Lower leg skin (tissue), 4 donors: ENCODE measurements at regions not wholly inside any gene's neighbourhood (a gene's known extent, or its start where the extent isn't known, plus 50 kb on each side); places are given as distances from the start of the nearest gene placed in this dataset.

Source experiments
- DNase-seq, 2 donors: peaks; one replicate each; pipeline ENCODE4 v3.0.0-alpha.2; 2019; ENCODE audit warnings: low spot score in 2 of 2
- H3K4me3 ChIP-seq: fragments of 200-600 bp; sonication (generic); 2 replicates; pipeline ENCODE4 v1.5.1; 2017; ENCODE audit warnings: mild to moderate bottlenecking, low read depth; ENCODE audit not compliant: poor library complexity, severe bottlenecking
- POLR2A ChIP-seq, 2 donors: fragments of 450-650 bp; IDR thresholded peaks; one replicate each; pipeline ENCODE4 v1.6.1; 2016 to 2017; ENCODE audit warnings: antibody characterized with exemption in 2 of 2, mild to moderate bottlenecking in 1 of 2, moderate library complexity in 1 of 2
- WGBS, 2 donors: methylation state at CpG; one replicate each; pipeline ENCODE4 v1.1.5; 2018; 5-methylcytosine and 5-hydroxymethylcytosine counted together
- intact Hi-C: fragments of 100-400 bp; cut with DNase I; formaldehyde crosslinking; loops from one replicate; pipeline ENCODE4 v1.15.0; 2023; ENCODE audit warnings: low total_unique reads
- TF ChIP-seq, protein P1 (sequence below), 3 donors: fragments of 450-650 bp; IDR thresholded peaks; one replicate each; pipeline ENCODE4 v1.5.1; 2016; ENCODE audit warnings: antibody characterized with exemption in 3 of 3, mild to moderate bottlenecking in 3 of 3, moderate library complexity in 2 of 3

DNA sequence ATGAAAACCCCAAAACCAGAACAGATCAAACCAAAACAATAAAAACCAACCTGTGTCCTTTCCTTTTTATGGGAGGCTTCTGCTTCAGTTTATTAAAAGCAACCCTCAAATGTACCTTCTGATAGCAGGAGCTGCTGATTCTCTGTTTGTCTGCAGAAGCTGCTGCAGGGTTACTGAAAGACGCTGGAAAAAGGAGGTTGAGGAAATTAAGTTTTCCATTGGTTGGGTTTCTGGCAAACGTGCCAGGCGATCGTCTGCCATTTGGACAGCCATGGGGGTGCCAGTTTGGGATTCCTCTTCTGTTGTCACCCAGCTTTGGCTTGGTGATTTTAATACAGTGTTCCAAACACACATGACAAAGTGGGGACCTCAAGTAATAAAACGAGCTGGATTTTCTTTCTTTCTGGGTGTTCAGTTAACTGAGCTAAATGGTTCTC is 185.4 kb upstream of the ZFHX3 start:
- no peak overlapping the region for H3K4me3 ChIP-seq
- 39 to 43% methylated on average over 5 of the region's 5 CpGs for WGBS, 2 donors
- intact Hi-C loops, result no loop called here
- TF ChIP-seq, protein P1, sequence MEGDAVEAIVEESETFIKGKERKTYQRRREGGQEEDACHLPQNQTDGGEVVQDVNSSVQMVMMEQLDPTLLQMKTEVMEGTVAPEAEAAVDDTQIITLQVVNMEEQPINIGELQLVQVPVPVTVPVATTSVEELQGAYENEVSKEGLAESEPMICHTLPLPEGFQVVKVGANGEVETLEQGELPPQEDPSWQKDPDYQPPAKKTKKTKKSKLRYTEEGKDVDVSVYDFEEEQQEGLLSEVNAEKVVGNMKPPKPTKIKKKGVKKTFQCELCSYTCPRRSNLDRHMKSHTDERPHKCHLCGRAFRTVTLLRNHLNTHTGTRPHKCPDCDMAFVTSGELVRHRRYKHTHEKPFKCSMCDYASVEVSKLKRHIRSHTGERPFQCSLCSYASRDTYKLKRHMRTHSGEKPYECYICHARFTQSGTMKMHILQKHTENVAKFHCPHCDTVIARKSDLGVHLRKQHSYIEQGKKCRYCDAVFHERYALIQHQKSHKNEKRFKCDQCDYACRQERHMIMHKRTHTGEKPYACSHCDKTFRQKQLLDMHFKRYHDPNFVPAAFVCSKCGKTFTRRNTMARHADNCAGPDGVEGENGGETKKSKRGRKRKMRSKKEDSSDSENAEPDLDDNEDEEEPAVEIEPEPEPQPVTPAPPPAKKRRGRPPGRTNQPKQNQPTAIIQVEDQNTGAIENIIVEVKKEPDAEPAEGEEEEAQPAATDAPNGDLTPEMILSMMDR (IDR thresholded peaks at IDR 0.05), result no peak
- TF ChIP-seq POLR2A (IDR thresholded peaks at IDR 0.05), result no peak
- no peak for DNase-seq

DNA sequence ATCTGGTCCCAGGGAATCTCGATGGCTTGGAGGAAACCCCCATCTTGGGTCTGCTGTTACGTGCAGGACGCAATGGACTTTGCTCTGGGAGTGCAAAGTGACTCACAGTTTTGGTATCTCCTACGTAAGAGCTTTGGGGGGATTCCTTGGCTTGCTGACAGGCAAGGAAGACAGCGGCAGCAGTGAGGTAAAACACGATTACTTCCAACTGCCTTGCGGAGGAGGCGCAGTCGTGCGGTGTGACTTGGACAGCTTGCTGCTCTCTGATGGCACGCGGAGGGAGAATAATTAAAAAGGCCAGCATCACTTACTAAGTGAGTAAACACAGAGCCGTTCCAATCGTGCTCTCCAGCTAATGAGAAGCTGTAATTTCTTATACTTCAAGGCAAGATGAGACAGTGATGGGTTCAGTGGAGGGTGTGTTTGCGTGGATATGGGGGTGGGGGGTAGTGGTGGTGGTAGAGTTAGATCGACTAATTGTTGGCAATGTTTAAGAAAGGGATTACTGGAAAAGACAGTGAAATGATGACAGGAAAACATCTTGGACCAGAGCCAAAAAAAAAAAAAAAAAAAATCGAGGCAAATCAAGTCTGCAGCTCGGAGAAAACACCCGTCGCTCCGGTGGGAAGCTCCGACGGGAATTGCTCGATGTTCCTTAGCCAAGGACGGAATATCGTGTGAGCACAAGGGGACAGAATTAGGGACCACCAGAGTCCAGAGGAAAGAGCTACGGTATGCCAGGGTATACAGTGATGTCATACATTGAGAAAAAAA is 184.8 kb upstream of the ZFHX3 start:
- TF ChIP-seq POLR2A (IDR thresholded peaks at IDR 0.05), result no peak
- TF ChIP-seq, protein P1 (IDR thresholded peaks at IDR 0.05), result no peak
- H3K4me3 ChIP-seq, result no peak overlapping the region
- DNase-seq, result no peak
- WGBS, 2 donors, result 34 to 37% methylated on average over 27 of the region's 27 CpGs
- intact Hi-C loops, result no loop called here

DNA sequence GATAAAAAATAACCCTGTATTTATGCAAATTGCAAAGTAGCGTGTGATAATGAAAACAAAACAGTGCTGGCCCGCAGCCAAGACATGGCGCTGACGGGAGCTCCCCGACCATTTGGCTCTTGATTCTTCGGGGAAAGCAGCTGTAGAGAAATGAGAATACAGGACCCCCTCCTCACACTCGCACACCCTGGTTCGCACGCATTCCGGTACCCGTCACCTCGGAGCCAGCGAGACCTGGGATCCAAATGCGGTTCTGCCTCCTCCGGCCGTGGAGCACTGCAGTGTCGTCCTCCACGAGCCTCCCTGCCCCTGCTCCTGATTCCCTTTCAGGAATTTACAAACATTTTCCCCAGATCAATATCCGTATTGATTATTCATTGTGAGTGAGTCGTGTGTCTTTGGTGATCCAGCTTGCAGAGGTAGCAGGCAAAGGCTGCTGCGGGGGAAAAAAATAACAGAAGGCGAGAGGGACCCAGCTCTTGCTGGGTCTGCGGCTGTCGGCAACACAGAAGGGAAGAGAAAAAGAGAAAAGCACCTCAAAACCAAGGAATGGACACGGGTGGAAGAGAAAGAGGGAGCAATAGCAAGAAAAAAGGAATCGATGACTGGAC is 184.1 kb upstream of the ZFHX3 start:
- DNase-seq, result peak in 1 of 2 donors; percentile 72
- intact Hi-C loops, result no loop called here
- TF ChIP-seq, protein P1 (IDR thresholded peaks at IDR 0.05), result no peak
- TF ChIP-seq POLR2A (IDR thresholded peaks at IDR 0.05), result no peak
- H3K4me3 ChIP-seq, result no peak overlapping the region
- 86 to 87% methylated on average over 26 of the region's 26 CpGs for WGBS, 2 donors

DNA sequence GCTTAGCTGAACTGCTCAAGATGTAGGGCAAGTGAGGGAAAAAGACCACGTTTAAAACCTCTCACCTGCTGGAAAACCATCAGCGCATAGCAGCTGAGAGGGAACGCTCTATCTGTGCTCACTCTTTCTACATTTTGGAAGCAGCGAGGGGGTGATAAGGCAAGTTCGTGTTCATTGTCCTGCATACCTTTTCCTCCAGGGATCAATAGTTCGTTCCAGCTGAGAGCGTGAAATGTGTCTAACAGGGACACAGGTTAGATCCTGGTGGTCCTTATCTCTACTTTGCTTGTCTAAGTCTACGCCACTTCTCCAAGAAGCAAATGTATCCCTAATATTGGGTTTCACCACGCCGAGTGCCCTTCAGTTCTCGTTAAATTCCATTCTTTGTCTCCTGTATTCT is 183.5 kb upstream of the ZFHX3 start:
- TF ChIP-seq, protein P1 (IDR thresholded peaks at IDR 0.05), result no peak
- no peak for TF ChIP-seq POLR2A (IDR thresholded peaks at IDR 0.05)
- 91 to 92% methylated on average over 11 of the region's 11 CpGs for WGBS, 2 donors
- intact Hi-C loops, result no loop called here
- no peak overlapping the region for H3K4me3 ChIP-seq
- peak in 1 of 2 donors; percentile 52 for DNase-seq

DNA sequence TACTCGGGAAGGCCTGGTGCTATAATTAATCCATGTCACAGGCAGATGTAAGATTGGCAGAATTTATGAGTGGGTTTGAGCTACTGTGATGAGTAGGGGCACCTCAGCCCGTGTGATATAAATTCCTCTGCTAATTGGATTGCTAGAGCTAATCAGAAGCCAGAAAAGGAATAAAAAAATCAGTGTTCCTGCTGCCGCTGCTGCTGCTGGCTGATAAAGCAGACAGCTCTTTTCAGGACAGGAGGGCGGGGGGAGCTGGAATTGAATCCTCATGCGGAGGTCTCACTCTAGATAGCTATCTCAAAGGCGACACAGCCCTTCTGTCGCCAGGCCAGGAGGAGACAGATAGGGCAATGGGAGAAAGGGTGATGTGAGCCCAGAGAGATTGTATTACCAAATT is 182.7 kb upstream of the ZFHX3 start:
- WGBS, 2 donors, result 71 to 76% methylated on average over 7 of the region's 7 CpGs
- DNase-seq, result no peak
- intact Hi-C loops, result no loop called here
- no peak for TF ChIP-seq POLR2A (IDR thresholded peaks at IDR 0.05)
- TF ChIP-seq, protein P1 (IDR thresholded peaks at IDR 0.05), result no peak
- no peak overlapping the region for H3K4me3 ChIP-seq
